Neural cell (in vitro differentiated cells): ENCODE measurements at regions not wholly inside any gene's neighbourhood (a gene's known extent, or its start where the extent isn't known, plus 50 kb on each side); places are given as distances from the start of the nearest gene placed in this dataset.

Source experiments
- H2AFZ ChIP-seq: fragments of 200-600, 300-800 bp; sonication (generic), shearing (Covaris generic); 2 replicates; pipeline ENCODE4 v1.6.0; 2014; ENCODE audit warnings: low read depth, mild to moderate bottlenecking, antibody characterized with exemption, low read length, moderate library complexity
- H3F3A ChIP-seq: fragments of 200-600 bp; shearing (Covaris generic); 2 replicates; pipeline ENCODE4 v1.6.1; 2016; ENCODE audit warnings: mild to moderate bottlenecking, moderate library complexity, mixed read lengths, antibody characterized with exemption, low read length; ENCODE audit not compliant: insufficient read depth, poor library complexity, severe bottlenecking
- H3K27ac ChIP-seq: fragments of 200-600, 300-800 bp; sonication (generic), shearing (Covaris generic); 2 replicates; pipeline ENCODE4 v1.5.1; 2014; ENCODE audit warnings: mild to moderate bottlenecking, low read length, moderate library complexity
- H3K27me3 ChIP-seq: fragments of 300-800, 200-600 bp; sonication (generic), shearing (Covaris generic); 2 replicates; pipeline ENCODE4 v1.6.0; 2014; ENCODE audit warnings: mild to moderate bottlenecking, low read depth, low read length, moderate library complexity; ENCODE audit not compliant: insufficient read depth
- H3K36me3 ChIP-seq: fragments of 300-800, 200-600 bp; sonication (generic), shearing (Covaris generic); 2 replicates; pipeline ENCODE4 v1.5.1; 2014; ENCODE audit warnings: mild to moderate bottlenecking, antibody characterized with exemption, low read length, moderate library complexity; ENCODE audit not compliant: insufficient read depth
- H3K4me2 ChIP-seq: fragments of 300-800, 200-600 bp; sonication (generic), shearing (Covaris generic); 2 replicates; pipeline ENCODE4 v1.6.0; 2014; ENCODE audit warnings: mild to moderate bottlenecking, low read length
- H3K4me3 ChIP-seq: fragments of 300-800, 200-600 bp; sonication (generic), shearing (Covaris generic); 2 replicates; pipeline ENCODE4 v1.5.1; 2014; ENCODE audit warnings: mild to moderate bottlenecking, low read length, moderate library complexity
- H3K79me2 ChIP-seq: fragments of 200-600 bp; shearing (Covaris generic); replicated peaks from 2 replicates; pipeline ENCODE4 v1.6.0; 2014; ENCODE audit warnings: mild to moderate bottlenecking, low read length, moderate library complexity; ENCODE audit not compliant: insufficient read depth
- H3K9ac ChIP-seq: fragments of 300-800, 200-600 bp; sonication (generic), shearing (Covaris generic); 2 replicates; pipeline ENCODE4 v1.6.1; 2016; ENCODE audit warnings: mild to moderate bottlenecking, low read length, mixed read lengths
- H3K9me2 ChIP-seq: fragments of 200-600 bp; shearing (Covaris generic); 2 replicates; pipeline ENCODE4 v1.6.1; 2016; ENCODE audit warnings: mild to moderate bottlenecking, low read length, mixed read lengths; ENCODE audit not compliant: insufficient read depth
- H3K9me3 ChIP-seq: fragments of 200-600, 300-800 bp; sonication (generic), shearing (Covaris generic); 2 replicates; pipeline ENCODE4 v1.6.1; 2016; ENCODE audit warnings: mild to moderate bottlenecking, mixed run types, low read length, moderate library complexity, mixed read lengths
- H4K20me1 ChIP-seq: fragments of 200-600 bp; shearing (Covaris generic); 2 replicates; pipeline ENCODE4 v1.6.1; 2016; ENCODE audit warnings: mild to moderate bottlenecking, mixed run types; ENCODE audit not compliant: insufficient read depth
- EP300 ChIP-seq: fragments of 450-650 bp; conservative IDR thresholded peaks from 2 replicates; pipeline ENCODE4 v1.6.1; 2014; ENCODE audit warnings: antibody characterized with exemption, mild to moderate bottlenecking, moderate library complexity; ENCODE audit not compliant: poor library complexity, severe bottlenecking
- EZH2 ChIP-seq: fragments of 200-600, 300-800 bp; shearing (Covaris generic), sonication (generic); IDR thresholded peaks from 2 replicates; pipeline ENCODE4 v1.6.1; 2014; ENCODE audit warnings: antibody characterized with exemption, low read length, borderline replicate concordance, mild to moderate bottlenecking; ENCODE audit not compliant: insufficient read depth, poor library complexity, severe bottlenecking
- MXI1 ChIP-seq: fragments of 450-650 bp; conservative IDR thresholded peaks from 2 replicates; pipeline ENCODE4 v1.6.1; 2014; ENCODE audit warnings: antibody characterized with exemption, mild to moderate bottlenecking; ENCODE audit not compliant: poor library complexity, severe bottlenecking
- POLR2AphosphoS5 ChIP-seq: IDR thresholded peaks from 2 replicates; pipeline ENCODE4 v1.6.1; 2012
- RAD21 ChIP-seq: fragments of 450-650 bp; conservative IDR thresholded peaks from 2 replicates; pipeline ENCODE4 v1.6.1; 2014; ENCODE audit warnings: antibody characterized with exemption, mild to moderate bottlenecking, moderate library complexity
- SMC3 ChIP-seq: fragments of 450-650 bp; conservative IDR thresholded peaks from 2 replicates; pipeline ENCODE4 v1.6.1; 2014; ENCODE audit warnings: antibody characterized with exemption, mild to moderate bottlenecking, moderate library complexity; ENCODE audit not compliant: poor library complexity
- TAF1 ChIP-seq: IDR thresholded peaks from 2 replicates; pipeline ENCODE4 v1.6.1; 2012; ENCODE audit warnings: low read depth
- TF ChIP-seq, protein P1 (sequence below): IDR thresholded peaks from 2 replicates; pipeline ENCODE4 v1.6.1; 2012; ENCODE audit warnings: borderline replicate concordance
- TF ChIP-seq, protein P2 (sequence below): fragments of 450-650 bp; IDR thresholded peaks from 2 replicates; pipeline ENCODE4 v1.5.1; 2014; ENCODE audit warnings: antibody characterized with exemption, mild to moderate bottlenecking, moderate library complexity; ENCODE audit not compliant: poor library complexity, severe bottlenecking

DNA sequence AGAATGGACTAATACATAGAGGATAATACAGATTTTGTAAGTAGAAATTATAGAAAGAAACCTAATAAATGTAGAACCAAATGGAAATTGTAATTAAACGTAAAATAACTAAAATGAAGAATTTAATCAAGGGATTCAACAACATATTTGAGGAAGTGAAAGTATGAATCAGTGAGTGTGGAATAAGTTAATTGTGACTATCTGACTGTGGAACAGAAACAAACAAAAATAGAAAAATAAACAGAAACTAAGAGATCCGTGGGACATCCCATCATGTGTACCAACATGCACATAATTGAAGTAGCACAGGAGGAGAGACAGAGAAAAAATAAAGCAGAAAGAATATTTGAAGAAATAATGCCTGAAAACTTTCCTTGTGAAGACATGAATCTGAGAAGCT lies 208.6 kb upstream of the TACR3 start:
- TF ChIP-seq TAF1 (no peak), MXI1 (no peak), SMC3 (no peak), POLR2AphosphoS5 (no peak), EP300 (no peak), EZH2 (no peak), RAD21 (no peak)
- TF ChIP-seq, protein P1, sequence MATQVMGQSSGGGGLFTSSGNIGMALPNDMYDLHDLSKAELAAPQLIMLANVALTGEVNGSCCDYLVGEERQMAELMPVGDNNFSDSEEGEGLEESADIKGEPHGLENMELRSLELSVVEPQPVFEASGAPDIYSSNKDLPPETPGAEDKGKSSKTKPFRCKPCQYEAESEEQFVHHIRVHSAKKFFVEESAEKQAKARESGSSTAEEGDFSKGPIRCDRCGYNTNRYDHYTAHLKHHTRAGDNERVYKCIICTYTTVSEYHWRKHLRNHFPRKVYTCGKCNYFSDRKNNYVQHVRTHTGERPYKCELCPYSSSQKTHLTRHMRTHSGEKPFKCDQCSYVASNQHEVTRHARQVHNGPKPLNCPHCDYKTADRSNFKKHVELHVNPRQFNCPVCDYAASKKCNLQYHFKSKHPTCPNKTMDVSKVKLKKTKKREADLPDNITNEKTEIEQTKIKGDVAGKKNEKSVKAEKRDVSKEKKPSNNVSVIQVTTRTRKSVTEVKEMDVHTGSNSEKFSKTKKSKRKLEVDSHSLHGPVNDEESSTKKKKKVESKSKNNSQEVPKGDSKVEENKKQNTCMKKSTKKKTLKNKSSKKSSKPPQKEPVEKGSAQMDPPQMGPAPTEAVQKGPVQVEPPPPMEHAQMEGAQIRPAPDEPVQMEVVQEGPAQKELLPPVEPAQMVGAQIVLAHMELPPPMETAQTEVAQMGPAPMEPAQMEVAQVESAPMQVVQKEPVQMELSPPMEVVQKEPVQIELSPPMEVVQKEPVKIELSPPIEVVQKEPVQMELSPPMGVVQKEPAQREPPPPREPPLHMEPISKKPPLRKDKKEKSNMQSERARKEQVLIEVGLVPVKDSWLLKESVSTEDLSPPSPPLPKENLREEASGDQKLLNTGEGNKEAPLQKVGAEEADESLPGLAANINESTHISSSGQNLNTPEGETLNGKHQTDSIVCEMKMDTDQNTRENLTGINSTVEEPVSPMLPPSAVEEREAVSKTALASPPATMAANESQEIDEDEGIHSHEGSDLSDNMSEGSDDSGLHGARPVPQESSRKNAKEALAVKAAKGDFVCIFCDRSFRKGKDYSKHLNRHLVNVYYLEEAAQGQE = no peak
- TF ChIP-seq, protein P2, sequence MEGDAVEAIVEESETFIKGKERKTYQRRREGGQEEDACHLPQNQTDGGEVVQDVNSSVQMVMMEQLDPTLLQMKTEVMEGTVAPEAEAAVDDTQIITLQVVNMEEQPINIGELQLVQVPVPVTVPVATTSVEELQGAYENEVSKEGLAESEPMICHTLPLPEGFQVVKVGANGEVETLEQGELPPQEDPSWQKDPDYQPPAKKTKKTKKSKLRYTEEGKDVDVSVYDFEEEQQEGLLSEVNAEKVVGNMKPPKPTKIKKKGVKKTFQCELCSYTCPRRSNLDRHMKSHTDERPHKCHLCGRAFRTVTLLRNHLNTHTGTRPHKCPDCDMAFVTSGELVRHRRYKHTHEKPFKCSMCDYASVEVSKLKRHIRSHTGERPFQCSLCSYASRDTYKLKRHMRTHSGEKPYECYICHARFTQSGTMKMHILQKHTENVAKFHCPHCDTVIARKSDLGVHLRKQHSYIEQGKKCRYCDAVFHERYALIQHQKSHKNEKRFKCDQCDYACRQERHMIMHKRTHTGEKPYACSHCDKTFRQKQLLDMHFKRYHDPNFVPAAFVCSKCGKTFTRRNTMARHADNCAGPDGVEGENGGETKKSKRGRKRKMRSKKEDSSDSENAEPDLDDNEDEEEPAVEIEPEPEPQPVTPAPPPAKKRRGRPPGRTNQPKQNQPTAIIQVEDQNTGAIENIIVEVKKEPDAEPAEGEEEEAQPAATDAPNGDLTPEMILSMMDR = no peak
- no peak overlapping the region for H3K4me3 ChIP-seq
- no peaks in the 10 kb centered on the region for H3K9me2 ChIP-seq
- H3K27me3 ChIP-seq = no peaks in the 10 kb centered on the region
- no peak overlapping the region for H3K27ac ChIP-seq
- H3K36me3 ChIP-seq = no peaks in the 10 kb centered on the region
- H3K9ac ChIP-seq = no peak overlapping the region
- no peak overlapping the region for H3K4me2 ChIP-seq
- H4K20me1 ChIP-seq = no peaks in the 10 kb centered on the region
- no peaks in the 10 kb centered on the region for H3F3A ChIP-seq
- H3K9me3 ChIP-seq = no peaks in the 10 kb centered on the region
- H2AFZ ChIP-seq = no peak overlapping the region
- no peaks in the 10 kb centered on the region for H3K79me2 ChIP-seq

DNA sequence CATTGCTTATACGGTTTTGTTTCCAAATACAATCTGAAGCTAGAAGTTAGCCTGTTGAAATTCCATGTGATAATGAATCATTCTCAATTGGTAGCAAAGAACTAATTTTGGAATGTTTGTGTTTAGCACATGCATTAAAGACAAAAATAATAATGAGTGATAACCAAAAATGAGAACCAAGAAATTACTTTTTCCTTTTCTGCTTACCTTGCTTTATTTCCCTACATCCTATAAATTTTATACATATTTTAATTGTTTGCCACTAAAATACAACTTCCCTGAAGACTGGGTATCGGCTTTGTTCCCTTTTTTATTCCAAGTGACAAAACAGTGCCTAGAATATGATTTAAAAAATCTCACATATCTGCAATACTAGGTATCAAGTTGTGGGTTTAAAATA lies 203.8 kb upstream of the TACR3 start:
- no peaks in the 10 kb centered on the region for H4K20me1 ChIP-seq
- no peak overlapping the region for H2AFZ ChIP-seq
- H3K79me2 ChIP-seq = no peaks in the 10 kb centered on the region
- no peaks in the 10 kb centered on the region for H3K9me3 ChIP-seq
- H3F3A ChIP-seq = no peaks in the 10 kb centered on the region
- H3K9me2 ChIP-seq = no peaks in the 10 kb centered on the region
- H3K9ac ChIP-seq = no peak overlapping the region
- H3K4me3 ChIP-seq = no peak overlapping the region
- TF ChIP-seq MXI1 (no peak), TAF1 (no peak), SMC3 (no peak), EP300 (no peak), POLR2AphosphoS5 (no peak), EZH2 (no peak), RAD21 (no peak)
- TF ChIP-seq, protein P1 = no peak
- TF ChIP-seq, protein P2 = no peak
- H3K27ac ChIP-seq = no peak overlapping the region
- H3K4me2 ChIP-seq = no peak overlapping the region
- H3K27me3 ChIP-seq = no peaks in the 10 kb centered on the region
- no peaks in the 10 kb centered on the region for H3K36me3 ChIP-seq
